SK-N-SH (cell line): ENCODE measurements at regions not wholly inside any gene's neighbourhood (a gene's known extent, or its start where the extent isn't known, plus 50 kb on each side); places are given as distances from the start of the nearest gene placed in this dataset.

Experiments used
- CTCF ChIA-PET: fragments of 300-600, 350-600 bp; formaldehyde crosslinking; extraction: SDS; loops from one replicate; lab custom pipeline; 2021; lab: Yijun Ruan, JAX
- POLR2A ChIA-PET: fragments of 350-600 bp; sonication (Branson Sonifier 250); formaldehyde crosslinking; extraction: SDS; loops from one replicate; lab custom pipeline; 2020; ENCODE audit warnings: antibody characterized with exemption, inconsistent platforms; lab: Yijun Ruan, JAX
- DNase-seq: peaks from one replicate; pipeline ENCODE4 v3.0.0; 2012
- H2AFZ ChIP-seq: fragments of 200-600 bp; sonication (generic); 2 replicates; pipeline ENCODE4 v1.8.1; 2016; ENCODE audit warnings: antibody characterized with exemption, mild to moderate bottlenecking, low read depth
- H3F3A ChIP-seq: fragments of 200-600 bp; sonication (generic); replicated peaks from 2 replicates; pipeline ENCODE3; 2016; ENCODE audit warnings: antibody characterized with exemption, mild to moderate bottlenecking; ENCODE audit not compliant: insufficient read depth
- H3K27ac ChIP-seq, 2 experiments: fragments of 200-500 bp in 1 of 2; fragments of 200-600 bp in 1 of 2; sonication (Bioruptor generic) in 1 of 2; sonication (generic), shearing (Covaris generic) in 1 of 2; 2 replicates each; pipeline versions ENCODE4 v1.5.1 to v1.6.1; 2014 to 2016; ENCODE audit warnings: low read depth in 2 of 2, inconsistent platforms in 1 of 2, low read length in 1 of 2, mild to moderate bottlenecking in 1 of 2, mixed read lengths in 1 of 2
- H3K27me3 ChIP-seq: fragments of 200-600 bp; sonication (generic), shearing (Covaris generic); 2 replicates; pipeline ENCODE4 v1.6.1; 2016; ENCODE audit warnings: mixed run types; ENCODE audit not compliant: insufficient read depth
- H3K36me3 ChIP-seq, 2 experiments: fragments of 200-500 bp in 1 of 2; fragments of 200-600 bp in 1 of 2; sonication (Bioruptor generic) in 1 of 2; sonication (generic) in 1 of 2; replicated peaks in 1 of 2; 2 replicates each; pipeline versions ENCODE3 to v1.5.1; 2014 to 2016; ENCODE audit warnings: low read length in 1 of 2, mild to moderate bottlenecking in 1 of 2; ENCODE audit not compliant: insufficient read depth in 2 of 2, control insufficient read depth in 1 of 2
- H3K4me1 ChIP-seq, 2 experiments: fragments of 200-500 bp in 1 of 2; fragments of 200-600 bp in 1 of 2; sonication (Bioruptor generic) in 1 of 2; sonication (generic), shearing (Covaris generic) in 1 of 2; 2 replicates each; pipeline versions ENCODE4 v1.5.1 to v1.6.1; 2014 to 2016; ENCODE audit warnings: low read depth in 1 of 2, low read length in 1 of 2, mixed run types in 1 of 2; ENCODE audit not compliant: insufficient read depth in 2 of 2, control insufficient read depth in 1 of 2
- H3K4me2 ChIP-seq: fragments of 200-600 bp; sonication (generic), shearing (Covaris generic); 2 replicates; pipeline ENCODE4 v1.6.1; 2017; ENCODE audit warnings: mixed run types
- H3K4me3 ChIP-seq, 2 experiments: fragments of 200-500 bp in 1 of 2; fragments of 200-600 bp in 1 of 2; sonication (Bioruptor generic) in 1 of 2; sonication (generic), shearing (Covaris generic) in 1 of 2; 2 replicates each; pipeline versions ENCODE4 v1.5.1 to v1.8.1; 2014 to 2016; ENCODE audit warnings: low read depth in 2 of 2, inconsistent platforms in 1 of 2, low read length in 1 of 2, mild to moderate bottlenecking in 1 of 2, mixed read lengths in 1 of 2, moderate library complexity in 1 of 2
- H3K79me2 ChIP-seq: fragments of 200-600 bp; sonication (generic); 2 replicates; pipeline ENCODE4 v1.8.1; 2017; ENCODE audit warnings: mild to moderate bottlenecking; ENCODE audit not compliant: insufficient read depth
- H3K9ac ChIP-seq: fragments of 200-600 bp; sonication (generic); 2 replicates; pipeline ENCODE4 v1.6.1; 2017; ENCODE audit warnings: mixed run types
- H3K9me2 ChIP-seq: fragments of 200-600 bp; sonication (generic); 2 replicates; pipeline ENCODE4 v1.6.1; 2017; ENCODE audit warnings: mixed run types
- H3K9me3 ChIP-seq: fragments of 200-600 bp; sonication (generic); 2 replicates; pipeline ENCODE4 v1.6.1; 2017; ENCODE audit warnings: mixed run types, mild to moderate bottlenecking, moderate library complexity
- H4K20me1 ChIP-seq: fragments of 200-600 bp; sonication (generic); 2 replicates; pipeline ENCODE4 v1.6.1; 2017; ENCODE audit warnings: mild to moderate bottlenecking, mixed run types; ENCODE audit not compliant: insufficient read depth
- EZH2phosphoT487 ChIP-seq: fragments of 200-600 bp; sonication (generic); IDR thresholded peaks from 2 replicates; pipeline ENCODE4 v1.6.1; 2017; ENCODE audit warnings: low read depth, mixed run types, mild to moderate bottlenecking, antibody characterized with exemption, moderate library complexity, borderline replicate concordance
- GABPA ChIP-seq: IDR thresholded peaks from 2 replicates; pipeline ENCODE4 v1.4.0; 2012; ENCODE audit warnings: low read depth, mild to moderate bottlenecking
- IRF3 ChIP-seq: fragments of 150-350 bp; IDR thresholded peaks from 2 replicates; pipeline ENCODE4 v1.6.1; 2016; ENCODE audit warnings: mild to moderate bottlenecking, low read depth, low read length
- MEF2A ChIP-seq: IDR thresholded peaks from 2 replicates; pipeline ENCODE4 v1.4.0; 2012; ENCODE audit warnings: low read depth, borderline replicate concordance
- MXI1 ChIP-seq: IDR thresholded peaks from 2 replicates; pipeline ENCODE4 v1.6.1; 2012; ENCODE audit warnings: mild to moderate bottlenecking, low read depth, low read length, improper control_type of control experiment
- RFX5 ChIP-seq: IDR thresholded peaks from 2 replicates; pipeline ENCODE4 v1.6.1; 2012; ENCODE audit warnings: mild to moderate bottlenecking, improper control_type of control experiment, low read length
- SMC3 ChIP-seq: IDR thresholded peaks from 2 replicates; pipeline ENCODE4 v1.6.1; 2012; ENCODE audit warnings: low read depth, low read length, improper control_type of control experiment
- TAF1 ChIP-seq: IDR thresholded peaks from 2 replicates; pipeline ENCODE4 v1.6.1; 2012; ENCODE audit warnings: low read depth, mild to moderate bottlenecking, low read length, moderate library complexity, borderline replicate concordance
- TEAD4 ChIP-seq: IDR thresholded peaks from 2 replicates; pipeline ENCODE4 v1.4.0; 2012; ENCODE audit warnings: mild to moderate bottlenecking, borderline replicate concordance; ENCODE audit not compliant: insufficient read depth
- YY1 ChIP-seq: IDR thresholded peaks from 2 replicates; pipeline ENCODE4 v1.4.0; 2012; ENCODE audit warnings: low read depth, mild to moderate bottlenecking
- WGBS: methylation state at CpG from one replicate; pipeline ENCODE4 v1.1.6; 2017; ENCODE audit warnings: low lambda C conversion rate; 5-methylcytosine and 5-hydroxymethylcytosine counted together

GRCh38 chr20:57114290-57115005 is 152.0 kb downstream of the BMP7 start:
- WGBS: 29% methylated on average over 8 of the region's 8 CpGs
- Histone ChIP-seq H3K4me1 (no peaks in the 10 kb centered on the region; a peak in 1 of 4 replicates), H3K9me2 (no peaks in the 10 kb centered on the region), H2AFZ (no peak overlapping the region), H4K20me1 (no peaks in the 10 kb centered on the region), H3K27ac (no peak overlapping the region), H3F3A (no peaks in the 10 kb centered on the region), H3K36me3 (no peaks in the 10 kb centered on the region), H3K4me3 (no peak overlapping the region), H3K9me3 (no peaks in the 10 kb centered on the region), H3K27me3 (no peaks in the 10 kb centered on the region), H3K79me2 (no peaks in the 10 kb centered on the region), H3K9ac (no peak overlapping the region), H3K4me2 (no peak overlapping the region)
- TF ChIP-seq SMC3 (no peak), IRF3 (no peak), MEF2A (peak; percentile 15; the same call in 1 of the 2 replicates), YY1 (no peak), TAF1 (no peak), GABPA (no peak), MXI1 (no peak)
- ChIA-PET CTCF (interaction anchor here (0.7 to 2.6 kb wide), 2 partner anchors 24 to 218 kb away, joined by 3 to 6 read pairs; no protein-coding TSS in a partner anchor), POLR2A (no interaction called here)
- no peak for DNase-seq

- Histone ChIP-seq H3F3A (no peaks in the 10 kb centered on the region), H3K79me2 (no peaks in the 10 kb centered on the region), H3K9me3 (no peaks in the 10 kb centered on the region), H2AFZ (no peak overlapping the region), H3K27ac (no peak overlapping the region), H3K9ac (no peak overlapping the region), H3K4me3 (no peak overlapping the region), H3K4me2 (no peak overlapping the region), H3K27me3 (no peaks in the 10 kb centered on the region), H4K20me1 (no peaks in the 10 kb centered on the region), H3K4me1 (no peaks in the 10 kb centered on the region), H3K36me3 (no peaks in the 10 kb centered on the region), H3K9me2 (no peaks in the 10 kb centered on the region)
- no peak for DNase-seq
- TF ChIP-seq RFX5 (no peak), TEAD4 (no peak), EZH2phosphoT487 (no peak), SMC3 (no peak)
- ChIA-PET POLR2A (no interaction called here), CTCF (interaction anchor here (1.0 kb wide), 1 partner anchor 8 kb away, joined by 3 read pairs; no protein-coding TSS in a partner anchor)
- WGBS: 25% methylated on average over 4 of the region's 7 CpGs
Measured at GRCh38 chr20:57117296-57117695, 149.1 kb downstream of the BMP7 start.
